ENCODE measurements at regions not wholly inside any gene's neighbourhood (a gene's known extent, or its start where the extent isn't known, plus 50 kb on each side); places are given as distances from the start of the nearest gene placed in this dataset.

GRCh38 chr18:42258301-42258965 lies 303.4 kb downstream of the PIK3C3 start:
- no peak for TF ChIP-seq CTCF (IDR thresholded peaks at IDR 0.05; ENCODE audit: insufficient read depth, low read depth, low read length, missing control alignments)

DNA sequence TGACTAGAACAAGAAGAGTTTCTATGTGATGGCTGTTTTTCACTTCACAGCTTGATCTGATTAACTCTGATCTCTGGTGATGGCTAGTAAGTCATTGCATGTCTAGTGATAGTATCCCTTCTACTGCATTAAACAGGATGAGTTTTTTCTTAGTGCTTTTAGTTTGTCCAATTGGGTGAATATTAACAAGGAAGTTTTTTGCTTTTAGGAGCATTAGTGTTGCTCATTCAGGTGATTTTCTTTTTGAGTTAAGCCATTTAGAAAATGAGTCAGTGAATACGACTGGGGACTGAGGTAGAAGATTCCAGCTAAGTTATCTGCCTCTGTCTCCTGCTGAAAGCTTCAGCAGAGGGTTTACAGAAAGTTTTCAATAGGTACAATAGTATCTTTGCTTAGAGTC lies 306.7 kb downstream of the PIK3C3 start:
- TF ChIP-seq CTCF (IDR thresholded peaks at IDR 0.05; ENCODE audit: insufficient read depth, low read depth, low read length, missing control alignments) = no peak
- no peak for DNase-seq (ENCODE audit: low read depth)
- no peak overlapping the region for H3K4me3 ChIP-seq (ENCODE audit: low read length)

More at GRCh38 chr18:42258301-42258965, 303.4 kb downstream of the PIK3C3 start:
- DNase-seq (ENCODE audit: low read depth) = no peak
- no peak overlapping the region for H3K4me3 ChIP-seq (ENCODE audit: low read length)

GRCh38 chr18:42264497-42264896 lies 309.5 kb downstream of the PIK3C3 start:
- no peak overlapping the region for H3K4me3 ChIP-seq (ENCODE audit: low read length)
- no peak for TF ChIP-seq CTCF (IDR thresholded peaks at IDR 0.05; ENCODE audit: insufficient read depth, low read depth, low read length, missing control alignments)
- DNase-seq (ENCODE audit: low read depth) = peak; percentile 27

DNA sequence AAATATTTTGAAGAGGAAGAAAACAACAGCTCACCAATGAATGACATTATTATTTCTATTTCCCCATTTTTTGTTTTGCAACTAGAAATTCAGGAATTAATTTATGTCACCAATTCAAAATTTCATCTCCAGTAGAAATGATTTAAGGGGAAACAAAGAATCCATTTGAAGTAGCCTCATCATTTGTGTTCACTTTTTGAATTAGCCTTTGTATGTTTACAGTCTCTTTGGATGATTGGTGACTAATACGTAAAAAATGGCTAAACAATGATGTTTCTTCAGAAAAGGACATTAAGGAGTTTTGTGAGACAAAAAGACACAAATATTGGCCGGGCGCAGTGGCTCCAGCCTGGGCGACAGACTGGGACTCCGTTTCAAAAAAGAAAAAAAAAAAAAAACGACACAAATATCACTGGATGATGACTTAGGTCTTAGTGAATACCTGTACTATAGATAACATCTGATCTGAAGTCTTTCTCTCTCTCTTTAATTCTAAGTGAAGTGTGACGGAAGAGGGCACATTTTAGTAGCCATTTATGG lies 313.2 kb downstream of the PIK3C3 start:
- DNase-seq (ENCODE audit: low read depth) = no peak
- H3K4me3 ChIP-seq (ENCODE audit: low read length) = no peak overlapping the region
- no peak for TF ChIP-seq CTCF (IDR thresholded peaks at IDR 0.05; ENCODE audit: insufficient read depth, low read depth, low read length, missing control alignments)

DNA sequence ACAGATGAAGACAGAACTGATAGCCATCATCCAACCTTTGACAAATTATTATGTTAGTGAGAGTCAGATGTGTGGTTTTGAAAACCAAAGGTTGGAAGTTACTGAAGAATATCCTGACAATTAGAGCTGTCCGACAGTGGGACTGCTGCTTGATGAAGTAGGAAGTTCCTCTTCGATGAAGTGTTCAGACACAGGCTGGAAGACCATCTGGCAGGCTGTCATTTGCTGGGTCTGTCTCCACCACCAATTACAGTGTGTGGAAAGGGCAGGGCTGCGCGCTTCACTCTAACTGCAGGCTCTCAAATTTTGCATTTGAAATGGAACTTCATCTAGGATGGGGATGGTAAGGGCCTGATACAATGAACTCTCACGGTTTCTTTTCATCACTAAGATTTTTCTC lies 313.8 kb downstream of the PIK3C3 start:
- no peak for TF ChIP-seq CTCF (IDR thresholded peaks at IDR 0.05; ENCODE audit: insufficient read depth, low read depth, low read length, missing control alignments)
- DNase-seq (ENCODE audit: low read depth) = no peak
- no peak overlapping the region for H3K4me3 ChIP-seq (ENCODE audit: low read length)

DNA sequence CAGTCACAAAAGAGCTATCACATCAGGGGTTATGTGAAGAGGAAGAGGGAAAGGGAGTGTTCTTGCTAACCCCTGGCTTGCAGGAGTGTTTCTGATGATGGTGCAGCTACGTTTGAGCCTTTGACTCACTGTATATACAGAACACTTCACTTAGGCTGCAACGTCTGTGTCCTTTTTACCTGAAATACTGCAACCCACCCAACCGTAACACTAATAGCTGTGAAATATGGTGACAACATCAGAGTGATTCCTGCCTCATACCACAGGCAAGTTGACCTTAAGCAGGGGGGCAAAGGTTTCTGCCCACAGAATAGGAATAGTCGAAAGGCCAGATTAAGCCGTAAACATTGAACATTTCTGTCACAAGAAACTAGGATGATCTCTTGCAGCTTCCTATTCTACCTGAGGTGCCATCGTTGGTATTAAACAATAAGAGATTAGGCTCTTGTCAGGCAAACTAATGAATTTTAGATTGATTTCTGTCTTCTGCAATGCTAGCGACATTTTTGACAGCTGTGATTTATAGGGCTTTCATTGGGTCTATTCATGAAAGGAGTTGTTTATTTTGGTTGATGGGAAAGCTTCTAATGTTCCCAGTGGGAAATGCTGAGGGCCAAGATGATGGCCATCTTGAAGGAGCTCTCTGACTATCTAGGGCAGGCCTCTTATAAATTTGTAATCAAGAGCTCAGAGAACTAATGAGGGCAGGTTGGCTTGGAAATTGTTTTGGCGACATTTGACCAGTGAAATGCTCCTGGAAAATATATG lies 316.8 kb downstream of the PIK3C3 start:
- DNase-seq (ENCODE audit: low read depth) = no peak
- TF ChIP-seq CTCF (IDR thresholded peaks at IDR 0.05; ENCODE audit: insufficient read depth, low read depth, low read length, missing control alignments) = no peak
- no peak overlapping the region for H3K4me3 ChIP-seq (ENCODE audit: low read length)
